GM12872 (cell line): ENCODE measurements at regions not wholly inside any gene's neighbourhood (a gene's known extent, or its start where the extent isn't known, plus 50 kb on each side); places are given as distances from the start of the nearest gene placed in this dataset.

Experiments
- CTCF ChIP-seq: IDR thresholded peaks from 3 replicates; pipeline ENCODE4 v1.5.1; 2011; ENCODE audit warnings: low read depth, mild to moderate bottlenecking, low read length, moderate library complexity; ENCODE audit not compliant: insufficient read depth

- no peak for TF ChIP-seq CTCF
These were observed 515.4 kb upstream of the PTCHD4 start for GRCh38 chr6:48626421-48626820.

- no peak for TF ChIP-seq CTCF
These were observed 513.6 kb upstream of the PTCHD4 start for GRCh38 chr6:48624631-48625030.

GRCh38 chr6:48619771-48620170 is 508.8 kb upstream of the PTCHD4 start:
- TF ChIP-seq CTCF: no peak

- no peak for TF ChIP-seq CTCF
These were observed 504.0 kb upstream of the PTCHD4 start for GRCh38 chr6:48615041-48615440.

- no peak for TF ChIP-seq CTCF
These were observed 503.3 kb upstream of the PTCHD4 start for GRCh38 chr6:48614326-48614725.

GRCh38 chr6:48613231-48613949 is 502.4 kb upstream of the PTCHD4 start:
- no peak for TF ChIP-seq CTCF

- TF ChIP-seq CTCF: no peak
These were observed 500.3 kb upstream of the PTCHD4 start for GRCh38 chr6:48611332-48611731.
